ENCODE measurements at regions not wholly inside any gene's neighbourhood (a gene's known extent, or its start where the extent isn't known, plus 50 kb on each side); places are given as distances from the start of the nearest gene placed in this dataset.

DNA sequence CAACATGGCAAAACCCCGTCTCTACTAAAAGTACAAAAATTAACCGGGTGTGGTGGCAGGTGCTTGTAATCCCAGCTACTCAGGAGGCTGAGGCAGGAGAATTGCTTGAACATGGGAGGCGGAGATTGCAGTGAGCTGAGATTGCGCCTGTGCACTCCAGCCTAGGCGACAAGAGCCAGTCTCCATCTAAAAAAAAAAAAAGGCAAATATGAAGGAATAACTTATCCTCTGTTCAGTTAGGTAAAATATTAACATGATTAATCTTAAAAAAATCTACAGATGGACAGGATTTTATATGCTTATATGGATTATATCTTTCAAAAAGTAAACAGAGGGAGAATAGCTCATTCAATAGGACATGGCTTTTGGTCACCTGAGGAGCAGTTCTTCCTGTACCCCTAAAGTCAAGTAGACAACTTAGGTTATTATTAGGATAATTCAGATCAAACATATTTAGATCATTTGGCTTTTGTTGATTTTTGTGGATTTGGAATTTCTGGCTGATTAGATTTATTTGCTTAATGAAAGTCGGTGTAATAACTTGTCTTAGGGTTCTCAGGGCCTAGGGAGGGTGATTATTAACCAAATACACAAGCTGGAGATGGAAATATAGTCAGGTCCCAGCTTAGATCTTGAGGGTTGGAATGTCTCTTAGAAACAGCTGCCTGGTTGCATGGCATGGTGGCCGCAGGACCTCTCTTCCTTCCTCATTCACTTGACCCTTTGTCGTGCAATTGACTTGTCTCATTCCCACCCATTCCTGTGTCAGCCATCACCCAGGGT lies 82.1 kb upstream of the ONECUT1 start:
- Histone ChIP-seq H3K27me3 (no peaks in the 10 kb centered on the region), H3K4me3 (no peak overlapping the region), H3K27ac (no peak overlapping the region), H3K4me1 (no peaks in the 10 kb centered on the region), H3K36me3 (no peaks in the 10 kb centered on the region), H3K9me3 (no peaks in the 10 kb centered on the region)
- DNase-seq (ENCODE audit: low spot score in 2 of 2) = no peak
- intact Hi-C loops (cut with DNase I) = no loop called here
- TF ChIP-seq CTCF (IDR thresholded peaks at IDR 0.05) = no peak

GRCh38 chr15:52870015-52870414 lies 79.9 kb upstream of the ONECUT1 start:
- no peak for DNase-seq (ENCODE audit: low spot score in 2 of 2)
- Histone ChIP-seq H3K4me3 (no peak overlapping the region), H3K9me3 (no peaks in the 10 kb centered on the region), H3K27ac (no peak overlapping the region), H3K27me3 (no peaks in the 10 kb centered on the region), H3K4me1 (no peaks in the 10 kb centered on the region), H3K36me3 (no peaks in the 10 kb centered on the region)
- intact Hi-C loops (cut with DNase I) = no loop called here
- TF ChIP-seq CTCF (IDR thresholded peaks at IDR 0.05) = no peak

DNA sequence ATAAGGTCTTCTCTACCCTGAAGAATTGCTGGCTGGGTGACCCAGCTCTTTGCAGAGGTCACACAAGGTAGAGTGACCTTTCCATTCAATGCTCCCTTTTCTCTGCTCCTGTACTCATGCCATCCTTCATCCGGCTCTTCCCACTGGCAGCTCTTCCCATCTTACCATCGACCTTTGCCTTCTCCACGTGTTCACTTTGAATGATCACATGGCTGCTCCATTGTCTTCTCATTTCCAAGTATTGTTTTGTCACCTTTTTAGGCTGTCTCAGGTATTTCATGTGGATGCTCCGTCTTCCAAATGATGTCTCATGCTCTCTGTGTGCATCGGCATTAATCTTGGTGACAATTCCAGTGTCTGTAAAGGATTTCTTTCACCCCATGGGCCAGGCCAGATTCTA lies 76.6 kb upstream of the ONECUT1 start:
- Histone ChIP-seq H3K27me3 (no peaks in the 10 kb centered on the region), H3K4me3 (no peak overlapping the region), H3K27ac (no peak overlapping the region), H3K9me3 (no peaks in the 10 kb centered on the region), H3K4me1 (no peaks in the 10 kb centered on the region), H3K36me3 (no peaks in the 10 kb centered on the region)
- no peak for DNase-seq (ENCODE audit: low spot score in 2 of 2)
- TF ChIP-seq CTCF (IDR thresholded peaks at IDR 0.05) = no peak
- intact Hi-C loops (cut with DNase I) = no loop called here

- no peak overlapping the region for H3K4me3 ChIP-seq
Measured at GRCh38 chr15:52862677-52863076, 72.5 kb upstream of the ONECUT1 start.

DNA sequence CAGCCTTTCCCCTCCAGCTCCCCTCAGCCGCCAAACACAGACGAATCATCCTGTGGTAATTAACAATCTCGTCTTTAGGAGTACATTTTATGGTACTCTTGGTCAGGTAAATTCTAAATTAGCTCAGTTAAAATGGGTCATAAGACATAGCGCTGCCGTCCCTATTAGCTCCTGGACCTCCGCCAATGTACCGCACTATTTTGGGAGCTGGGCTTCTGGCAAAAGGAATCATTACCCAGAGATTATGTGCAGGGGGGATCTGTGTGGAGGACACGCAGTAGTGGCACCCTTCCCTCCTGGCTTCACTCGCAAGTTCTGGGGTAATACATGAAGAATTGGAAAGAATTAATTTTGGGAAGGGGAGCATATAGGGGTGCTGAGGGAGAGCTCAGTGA lies 68.6 kb upstream of the ONECUT1 start:
- H3K4me3 ChIP-seq = no peak overlapping the region
- no peak overlapping the region for H3K27ac ChIP-seq
- H3K36me3 ChIP-seq = no peaks in the 10 kb centered on the region
- DNase-seq (ENCODE audit: low spot score in 2 of 2) = no peak
- no peaks in the 10 kb centered on the region for H3K27me3 ChIP-seq
- no peaks in the 10 kb centered on the region for H3K9me3 ChIP-seq
- no peaks in the 10 kb centered on the region for H3K4me1 ChIP-seq
- no peak for TF ChIP-seq CTCF (IDR thresholded peaks at IDR 0.05)
- intact Hi-C loops (cut with DNase I) = no loop called here

More at GRCh38 chr15:52862677-52863076, 72.5 kb upstream of the ONECUT1 start:
- no peaks in the 10 kb centered on the region for H3K9me3 ChIP-seq
- no peak for DNase-seq (ENCODE audit: low spot score in 2 of 2)
- TF ChIP-seq CTCF (IDR thresholded peaks at IDR 0.05) = no peak
- no peaks in the 10 kb centered on the region for H3K4me1 ChIP-seq
- H3K27ac ChIP-seq = no peak overlapping the region
- no peaks in the 10 kb centered on the region for H3K27me3 ChIP-seq
- intact Hi-C loops (cut with DNase I) = no loop called here
- no peaks in the 10 kb centered on the region for H3K36me3 ChIP-seq
